GM19463 (cell line): ENCODE measurements at regions not wholly inside any gene's neighbourhood (a gene's known extent, or its start where the extent isn't known, plus 50 kb on each side); places are given as distances from the start of the nearest gene placed in this dataset.
"Not testable (repeated sequence)": the region's sequence is repeated elsewhere in the genome, so short reads cannot be mapped to it uniquely, and the experiment has no call there.

Source experiments
- ATAC-seq: cut with Tn5 transposase; IDR thresholded peaks from one replicate; pipeline ENCODE4 v1.9.1; 2021; ENCODE audit warnings: mild to moderate bottlenecking, moderate library complexity; ENCODE audit not compliant: unreplicated experiment

- ATAC-seq = no peak
These were observed 618.1 kb upstream of the ADGRL3 start for GRCh38 chr4:60581919-60582536.

GRCh38 chr4:60588556-60588955 lies 611.6 kb upstream of the ADGRL3 start:
- no peak for ATAC-seq

- ATAC-seq = no peak
These were observed 610.7 kb upstream of the ADGRL3 start for GRCh38 chr4:60589425-60589824.

- ATAC-seq = no peak
These were observed 610.0 kb upstream of the ADGRL3 start for GRCh38 chr4:60590116-60590515.

- ATAC-seq = no peak
These were observed 594.3 kb upstream of the ADGRL3 start for GRCh38 chr4:60605646-60606354.

- ATAC-seq = no peak
These were observed 588.2 kb upstream of the ADGRL3 start for GRCh38 chr4:60611762-60612496.

GRCh38 chr4:60617731-60618130 lies 582.4 kb upstream of the ADGRL3 start:
- ATAC-seq = no peak

- ATAC-seq = no peak
These were observed 580.4 kb upstream of the ADGRL3 start for GRCh38 chr4:60619531-60620305.

- no peak for ATAC-seq
These were observed 562.1 kb upstream of the ADGRL3 start for GRCh38 chr4:60637976-60638375.

GRCh38 chr4:60648774-60649173 lies 551.4 kb upstream of the ADGRL3 start:
- no peak for ATAC-seq

- ATAC-seq = no peak
These were observed 547.2 kb upstream of the ADGRL3 start for GRCh38 chr4:60652933-60653332.

- no peak for ATAC-seq
These were observed 544.8 kb upstream of the ADGRL3 start for GRCh38 chr4:60655356-60655755.

- no peak for ATAC-seq
These were observed 544.0 kb upstream of the ADGRL3 start for GRCh38 chr4:60656171-60656570.

- no peak for ATAC-seq
These were observed 543.1 kb upstream of the ADGRL3 start for GRCh38 chr4:60657041-60657440.

GRCh38 chr4:60657807-60658206 lies 542.3 kb upstream of the ADGRL3 start:
- ATAC-seq = no peak

- no peak for ATAC-seq
These were observed 536.4 kb upstream of the ADGRL3 start for GRCh38 chr4:60663769-60664168.

- no peak for ATAC-seq
These were observed 517.2 kb upstream of the ADGRL3 start for GRCh38 chr4:60682901-60683300.

GRCh38 chr4:60683357-60683756 lies 516.8 kb upstream of the ADGRL3 start:
- no peak for ATAC-seq

- ATAC-seq = no peak
These were observed 516.2 kb upstream of the ADGRL3 start for GRCh38 chr4:60683973-60684372.

GRCh38 chr4:60696062-60696461 lies 504.1 kb upstream of the ADGRL3 start:
- ATAC-seq = not testable (repeated sequence)

GRCh38 chr4:60709061-60709460 lies 491.1 kb upstream of the ADGRL3 start:
- ATAC-seq = no peak
